ENCODE measurements at regions not wholly inside any gene's neighbourhood (a gene's known extent, or its start where the extent isn't known, plus 50 kb on each side); places are given as distances from the start of the nearest gene placed in this dataset.

- Histone ChIP-seq H4K20me1 (ENCODE audit: insufficient read depth) (no peaks in the 10 kb centered on the region), H3K4me3 (IDR thresholded peaks at IDR 0.05; ENCODE audit: insufficient read depth, low read depth, low read length) (no peak overlapping the region), H2AFZ (ENCODE audit: low read depth) (no peak overlapping the region), H3K27me3 (ENCODE audit: insufficient read depth, low read depth) (no peaks in the 10 kb centered on the region), H3K79me2 (ENCODE audit: insufficient read depth, low read depth) (no peaks in the 10 kb centered on the region), H3K4me2 (no peak overlapping the region), H3K36me3 (ENCODE audit: insufficient read depth) (no peaks in the 10 kb centered on the region), H3K9ac (no peak overlapping the region), H3K4me1 (ENCODE audit: low read depth, poor library complexity, severe bottlenecking) (peaks cover 19% of the 10 kb centered on the region), H3K27ac (no peak overlapping the region)
- no peak for TF ChIP-seq CTCF (conservative IDR thresholded peaks at IDR 0.05; ENCODE audit: low read depth, low read length)
These were observed 106.0 kb upstream of the SLC4A4 start for GRCh38 chr4:71232846-71233245.

- no peaks in the 10 kb centered on the region for H3K27me3 ChIP-seq (ENCODE audit: insufficient read depth, low read depth)
- no peak overlapping the region for H3K4me3 ChIP-seq (IDR thresholded peaks at IDR 0.05; ENCODE audit: insufficient read depth, low read depth, low read length)
- no peaks in the 10 kb centered on the region for H3K79me2 ChIP-seq (ENCODE audit: insufficient read depth, low read depth)
- no peak overlapping the region for H2AFZ ChIP-seq (ENCODE audit: low read depth)
- no peaks in the 10 kb centered on the region for H3K36me3 ChIP-seq (ENCODE audit: insufficient read depth)
- H3K27ac ChIP-seq: no peak overlapping the region
- H4K20me1 ChIP-seq (ENCODE audit: insufficient read depth): no peaks in the 10 kb centered on the region
- H3K4me1 ChIP-seq (ENCODE audit: low read depth, poor library complexity, severe bottlenecking): peaks cover 11% of the 10 kb centered on the region
- no peak for TF ChIP-seq CTCF (conservative IDR thresholded peaks at IDR 0.05; ENCODE audit: low read depth, low read length)
- no peak overlapping the region for H3K4me2 ChIP-seq
- no peak overlapping the region for H3K9ac ChIP-seq
These were observed 103.3 kb upstream of the SLC4A4 start for GRCh38 chr4:71235311-71236201.

- H3K27ac ChIP-seq: no peak overlapping the region
- H3K36me3 ChIP-seq (ENCODE audit: insufficient read depth): no peaks in the 10 kb centered on the region
- H3K9ac ChIP-seq: no peak overlapping the region
- H4K20me1 ChIP-seq (ENCODE audit: insufficient read depth): no peaks in the 10 kb centered on the region
- TF ChIP-seq CTCF (conservative IDR thresholded peaks at IDR 0.05; ENCODE audit: low read depth, low read length): no peak
- H3K4me1 ChIP-seq (ENCODE audit: low read depth, poor library complexity, severe bottlenecking): peaks cover 6% of the 10 kb centered on the region
- H2AFZ ChIP-seq (ENCODE audit: low read depth): no peak overlapping the region
- no peaks in the 10 kb centered on the region for H3K27me3 ChIP-seq (ENCODE audit: insufficient read depth, low read depth)
- no peak overlapping the region for H3K4me2 ChIP-seq
- no peaks in the 10 kb centered on the region for H3K79me2 ChIP-seq (ENCODE audit: insufficient read depth, low read depth)
- no peak overlapping the region for H3K4me3 ChIP-seq (IDR thresholded peaks at IDR 0.05; ENCODE audit: insufficient read depth, low read depth, low read length)
These were observed 102.6 kb upstream of the SLC4A4 start for GRCh38 chr4:71236226-71236625.

GRCh38 chr4:71237641-71238040 is 101.2 kb upstream of the SLC4A4 start:
- no peak overlapping the region for H2AFZ ChIP-seq (ENCODE audit: low read depth)
- H3K4me3 ChIP-seq (IDR thresholded peaks at IDR 0.05; ENCODE audit: insufficient read depth, low read depth, low read length): no peak overlapping the region
- no peak overlapping the region for H3K4me2 ChIP-seq
- H3K9ac ChIP-seq: no peak overlapping the region
- H3K79me2 ChIP-seq (ENCODE audit: insufficient read depth, low read depth): no peaks in the 10 kb centered on the region
- no peaks in the 10 kb centered on the region for H3K36me3 ChIP-seq (ENCODE audit: insufficient read depth)
- H3K4me1 ChIP-seq (ENCODE audit: low read depth, poor library complexity, severe bottlenecking): no peaks in the 10 kb centered on the region
- no peaks in the 10 kb centered on the region for H3K27me3 ChIP-seq (ENCODE audit: insufficient read depth, low read depth)
- H4K20me1 ChIP-seq (ENCODE audit: insufficient read depth): no peaks in the 10 kb centered on the region
- H3K27ac ChIP-seq: no peak overlapping the region
- TF ChIP-seq CTCF (conservative IDR thresholded peaks at IDR 0.05; ENCODE audit: low read depth, low read length): no peak
